HCT116 (cell line): ENCODE measurements at regions not wholly inside any gene's neighbourhood (a gene's known extent, or its start where the extent isn't known, plus 50 kb on each side); places are given as distances from the start of the nearest gene placed in this dataset.

Experiments used
- EZH2 ChIP-seq: fragments of 200-600 bp; sonication (generic); IDR thresholded peaks from 2 replicates; pipeline ENCODE4 v1.6.1; 2017; ENCODE audit warnings: antibody characterized with exemption, mixed run types
- SP1 ChIP-seq: IDR thresholded peaks from 2 replicates; pipeline ENCODE4 v1.6.1; 2012; ENCODE audit warnings: low read depth

- TF ChIP-seq EZH2 (no peak), SP1 (no peak)
Observed at GRCh38 chr4:124015766-124016165, 619.2 kb downstream of the SPRY1 start.
